ENCODE measurements at regions not wholly inside any gene's neighbourhood (a gene's known extent, or its start where the extent isn't known, plus 50 kb on each side); places are given as distances from the start of the nearest gene placed in this dataset.

GRCh38 chr1:69511426-69512192 is 56.1 kb upstream of the LRRC7 start:
- TF ChIP-seq EZH2 (IDR thresholded peaks at IDR 0.05; ENCODE audit: borderline replicate concordance, low read length) (no peak), CTCF (IDR thresholded peaks at IDR 0.05; ENCODE audit: low read length) (no peak)
